MM.1S (cell line): ENCODE measurements at regions not wholly inside any gene's neighbourhood (a gene's known extent, or its start where the extent isn't known, plus 50 kb on each side); places are given as distances from the start of the nearest gene placed in this dataset.
"Not testable (repeated sequence)": the region's sequence is repeated elsewhere in the genome, so short reads cannot be mapped to it uniquely, and the experiment has no call there.

Experiments used
- DNase-seq: peaks from one replicate; pipeline ENCODE4 v3.0.0-alpha.2; 2015
- H2AFZ ChIP-seq: fragments of 300-600 bp; sonication (generic); 2 replicates; pipeline ENCODE4 v1.6.0; 2016; ENCODE audit warnings: antibody characterized with exemption, low read length
- H3F3A ChIP-seq: fragments of 300-600 bp; sonication (generic); 2 replicates; pipeline ENCODE4 v1.6.1; 2016; ENCODE audit warnings: mild to moderate bottlenecking, antibody characterized with exemption, low read length, moderate library complexity, mixed read lengths; ENCODE audit not compliant: insufficient read depth
- H3K27ac ChIP-seq: fragments of 300-600 bp; sonication (generic); 2 replicates; pipeline ENCODE4 v1.5.1; 2016; ENCODE audit warnings: mild to moderate bottlenecking, low read length
- H3K27me3 ChIP-seq: fragments of 300-600 bp; sonication (generic); replicated peaks from 2 replicates; pipeline ENCODE4 v1.6.0; 2016; ENCODE audit warnings: low read length; ENCODE audit not compliant: insufficient read depth
- H3K36me3 ChIP-seq: fragments of 300-600 bp; sonication (generic); replicated peaks from 2 replicates; pipeline ENCODE4 v1.6.1; 2016; ENCODE audit warnings: mild to moderate bottlenecking, low read length, mixed read lengths; ENCODE audit not compliant: insufficient read depth
- H3K4me1 ChIP-seq: fragments of 300-600 bp; sonication (generic); 2 replicates; pipeline ENCODE4 v1.6.1; 2016; ENCODE audit warnings: low read length, mixed read lengths
- H3K4me2 ChIP-seq: fragments of 300-600 bp; sonication (generic); 2 replicates; pipeline ENCODE4 v1.6.0; 2016; ENCODE audit warnings: low read depth, low read length
- H3K4me3 ChIP-seq: fragments of 300-600 bp; sonication (generic); 2 replicates; pipeline ENCODE4 v1.5.1; 2016; ENCODE audit warnings: low read length, mixed read lengths
- H3K79me2 ChIP-seq: fragments of 300-600 bp; sonication (generic); 2 replicates; pipeline ENCODE4 v1.6.1; 2016; ENCODE audit warnings: mixed run types, low read length, mixed read lengths
- H3K9ac ChIP-seq: fragments of 300-600 bp; sonication (generic); 2 replicates; pipeline ENCODE4 v1.6.1; 2016; ENCODE audit warnings: low read length, mixed read lengths
- H3K9me2 ChIP-seq: fragments of 300-600 bp; sonication (generic); replicated peaks from 2 replicates; pipeline ENCODE4 v1.6.1; 2016; ENCODE audit warnings: mild to moderate bottlenecking, low read length, mixed read lengths; ENCODE audit not compliant: insufficient read depth
- H3K9me3 ChIP-seq: fragments of 300-600 bp; sonication (generic); replicated peaks from 2 replicates; pipeline ENCODE4 v1.6.1; 2016; ENCODE audit warnings: mild to moderate bottlenecking, low read length, mixed read lengths; ENCODE audit not compliant: insufficient read depth
- H4K20me1 ChIP-seq: fragments of 300-600 bp; sonication (generic); 2 replicates; pipeline ENCODE4 v1.6.1; 2016; ENCODE audit warnings: mild to moderate bottlenecking, low read length, moderate library complexity, mixed read lengths; ENCODE audit not compliant: insufficient read depth
- CTCF ChIP-seq: fragments of 300-600 bp; sonication (generic); IDR thresholded peaks from 2 replicates; pipeline ENCODE4 v1.5.1; 2016; ENCODE audit warnings: antibody characterized with exemption, low read length, mixed read lengths
- EZH2 ChIP-seq: fragments of 300-600 bp; sonication (generic); optimal IDR thresholded peaks from 2 replicates; pipeline ENCODE3; 2017; ENCODE audit warnings: low read depth, mild to moderate bottlenecking, antibody characterized with exemption, low read length, mixed read lengths
- EZH2phosphoT487 ChIP-seq: fragments of 300-600 bp; sonication (generic); IDR thresholded peaks from 2 replicates; pipeline ENCODE4 v1.6.1; 2018; ENCODE audit warnings: antibody characterized with exemption, low read length

DNA sequence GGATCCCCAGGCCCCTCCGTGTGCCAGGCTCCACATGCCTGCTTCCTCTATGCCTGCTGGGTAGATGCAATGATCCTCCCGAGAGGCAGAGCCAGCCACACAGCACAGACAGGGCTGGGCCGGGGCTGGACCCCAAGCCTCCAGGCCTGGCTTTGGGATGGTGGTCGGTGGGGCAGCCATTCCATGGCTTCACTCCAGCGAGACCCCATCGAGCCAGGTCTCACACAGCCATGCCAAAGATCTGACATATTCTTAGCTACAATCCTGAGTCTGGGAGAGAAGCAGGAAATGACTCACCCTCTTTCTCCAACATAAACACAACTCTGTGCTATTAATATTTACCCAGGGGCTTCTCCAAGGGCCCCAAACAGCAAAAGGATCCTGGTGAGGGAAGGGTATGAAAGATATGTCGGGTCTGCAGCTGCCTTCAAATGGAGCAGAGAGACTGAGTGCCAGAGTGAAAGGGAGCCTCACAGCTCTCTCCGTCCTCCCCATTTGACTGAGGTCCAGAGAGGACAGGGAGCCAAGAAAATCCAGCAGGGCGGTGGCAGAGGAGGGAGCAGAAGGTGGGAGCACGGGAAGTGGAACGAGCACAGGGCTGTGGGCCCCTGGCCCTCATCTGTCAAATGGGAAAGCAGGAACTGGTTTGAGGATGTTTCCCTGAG is 639.5 kb downstream of the MATN1 start:
- H2AFZ ChIP-seq, result no peak overlapping the region
- no peaks in the 10 kb centered on the region for H3K9me3 ChIP-seq
- no peaks in the 10 kb centered on the region for H3K79me2 ChIP-seq
- H3K36me3 ChIP-seq, result no peaks in the 10 kb centered on the region
- H3K4me2 ChIP-seq, result no peak overlapping the region
- H3K4me1 ChIP-seq, result no peaks in the 10 kb centered on the region
- H3K27ac ChIP-seq, result no peak overlapping the region
- no peak for DNase-seq
- no peak overlapping the region for H3K9ac ChIP-seq
- no peak overlapping the region for H3K4me3 ChIP-seq
- H3F3A ChIP-seq, result no peaks in the 10 kb centered on the region
- TF ChIP-seq EZH2 (no peak), EZH2phosphoT487 (no peak), CTCF (no peak)
- no peaks in the 10 kb centered on the region for H4K20me1 ChIP-seq
- peaks cover 86% of the 10 kb centered on the region for H3K27me3 ChIP-seq
- H3K9me2 ChIP-seq, result no peaks in the 10 kb centered on the region

GRCh38 chr1:30081379-30082102 is 641.8 kb downstream of the MATN1 start:
- no peak overlapping the region for H2AFZ ChIP-seq
- no peaks in the 10 kb centered on the region for H3F3A ChIP-seq
- no peak overlapping the region for H3K4me2 ChIP-seq
- DNase-seq, result no peak
- H3K9me2 ChIP-seq, result no peaks in the 10 kb centered on the region
- peaks cover 80% of the 10 kb centered on the region for H3K27me3 ChIP-seq
- TF ChIP-seq CTCF (no peak), EZH2 (no peak), EZH2phosphoT487 (no peak)
- H3K9ac ChIP-seq, result no peak overlapping the region
- no peaks in the 10 kb centered on the region for H3K79me2 ChIP-seq
- H3K4me1 ChIP-seq, result no peaks in the 10 kb centered on the region
- no peaks in the 10 kb centered on the region for H3K36me3 ChIP-seq
- no peaks in the 10 kb centered on the region for H4K20me1 ChIP-seq
- H3K27ac ChIP-seq, result no peak overlapping the region
- H3K9me3 ChIP-seq, result no peaks in the 10 kb centered on the region
- no peak overlapping the region for H3K4me3 ChIP-seq

GRCh38 chr1:30075916-30076315 is 647.5 kb downstream of the MATN1 start:
- not testable (repeated sequence) for H3K27ac ChIP-seq, H3K9me2 ChIP-seq, DNase-seq, H3F3A ChIP-seq, H2AFZ ChIP-seq, H3K9me3 ChIP-seq, H4K20me1 ChIP-seq, H3K79me2 ChIP-seq, H3K4me3 ChIP-seq, H3K4me1 ChIP-seq, H3K36me3 ChIP-seq, H3K9ac ChIP-seq, H3K4me2 ChIP-seq
- H3K27me3 ChIP-seq, result peaks cover 73% of the 10 kb centered on the region
